HT-29 (cell line): ENCODE measurements at regions not wholly inside any gene's neighbourhood (a gene's known extent, or its start where the extent isn't known, plus 50 kb on each side); places are given as distances from the start of the nearest gene placed in this dataset.
"Not testable (repeated sequence)": the region's sequence is repeated elsewhere in the genome, so short reads cannot be mapped to it uniquely, and the experiment has no call there.

ENCODE experiments used
- DNase-seq: peaks from one replicate; pipeline ENCODE4 v3.0.0-alpha.2; 2015; ENCODE audit warnings: low spot score

GRCh38 chr17:68701046-68701445 is 99.9 kb upstream of the FAM20A start:
- DNase-seq = no peak

- DNase-seq = no peak
These were observed 99.3 kb upstream of the FAM20A start for GRCh38 chr17:68700421-68700820.

- DNase-seq = no peak
These were observed 98.8 kb upstream of the FAM20A start for GRCh38 chr17:68699936-68700335.

GRCh38 chr17:68698746-68699145 is 97.6 kb upstream of the FAM20A start:
- DNase-seq = no peak

- no peak for DNase-seq
These were observed 96.7 kb upstream of the FAM20A start for GRCh38 chr17:68697850-68698361.

DNA sequence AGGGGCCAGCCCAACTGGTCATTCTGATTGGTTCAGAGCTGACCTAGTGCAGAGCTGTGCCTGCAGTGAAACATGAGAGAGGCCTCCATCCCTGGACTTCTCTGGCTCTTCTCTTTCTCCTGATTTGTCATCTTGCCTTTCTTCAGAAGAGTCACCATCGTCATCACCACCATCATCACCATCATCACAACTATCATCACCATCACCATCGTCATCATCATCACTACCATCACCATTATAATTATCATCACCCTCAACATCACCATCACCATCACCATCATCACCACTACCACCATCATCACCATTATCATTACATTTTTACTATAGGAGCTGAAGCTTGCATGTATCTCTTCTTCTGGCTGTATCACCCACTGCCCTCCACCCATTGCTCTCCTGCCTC is 94.5 kb upstream of the FAM20A start:
- DNase-seq = no peak

GRCh38 chr17:68694791-68695485 is 93.8 kb upstream of the FAM20A start:
- DNase-seq = no peak

- DNase-seq = no peak
These were observed 92.7 kb upstream of the FAM20A start for GRCh38 chr17:68693896-68694295.

- no peak for DNase-seq
These were observed 92.3 kb upstream of the FAM20A start for GRCh38 chr17:68693466-68693865.

DNA sequence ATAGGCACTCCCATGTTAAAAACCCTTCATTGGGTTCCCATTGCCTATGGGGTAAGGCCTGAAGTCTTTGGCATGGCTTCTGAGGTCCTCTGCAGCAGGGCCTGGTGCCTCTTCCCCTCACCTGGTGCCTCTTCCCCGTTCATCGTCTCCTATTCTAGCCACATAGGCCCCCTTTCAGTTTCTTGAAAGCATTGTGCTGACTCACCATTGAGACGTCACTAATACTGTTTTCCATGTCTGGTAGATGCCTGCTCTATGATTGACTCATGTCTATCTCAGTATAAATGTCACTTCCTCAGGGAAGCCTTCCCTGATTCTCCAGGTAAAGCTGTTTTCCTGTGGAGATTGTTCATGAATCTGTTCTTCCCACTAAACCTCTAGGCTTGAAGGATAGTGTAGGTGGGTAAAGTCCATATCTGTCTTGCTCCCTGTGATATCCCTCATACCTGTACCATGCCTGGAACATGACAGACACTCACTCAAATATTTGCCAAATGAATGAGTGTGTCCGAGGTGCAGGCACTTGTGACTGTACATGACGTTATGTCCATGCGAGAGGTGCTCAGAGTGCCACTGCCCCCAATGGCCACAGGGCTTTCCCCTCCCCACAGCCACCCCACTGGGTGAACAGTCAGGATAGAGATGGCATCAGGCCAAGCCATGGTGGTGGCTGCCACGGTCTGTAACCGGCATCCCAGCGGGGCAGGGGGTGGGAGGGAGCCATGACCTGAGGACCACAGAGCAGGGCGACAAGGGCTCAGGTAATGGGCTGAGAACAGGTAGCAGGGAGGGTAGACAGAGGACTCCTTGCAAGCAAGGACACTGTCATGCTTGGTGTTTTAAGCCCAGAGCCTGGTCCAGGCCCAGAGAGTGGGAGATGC is 85.2 kb upstream of the FAM20A start:
- no peak for DNase-seq

- no peak for DNase-seq
These were observed 83.8 kb upstream of the FAM20A start for GRCh38 chr17:68684949-68685357.

DNA sequence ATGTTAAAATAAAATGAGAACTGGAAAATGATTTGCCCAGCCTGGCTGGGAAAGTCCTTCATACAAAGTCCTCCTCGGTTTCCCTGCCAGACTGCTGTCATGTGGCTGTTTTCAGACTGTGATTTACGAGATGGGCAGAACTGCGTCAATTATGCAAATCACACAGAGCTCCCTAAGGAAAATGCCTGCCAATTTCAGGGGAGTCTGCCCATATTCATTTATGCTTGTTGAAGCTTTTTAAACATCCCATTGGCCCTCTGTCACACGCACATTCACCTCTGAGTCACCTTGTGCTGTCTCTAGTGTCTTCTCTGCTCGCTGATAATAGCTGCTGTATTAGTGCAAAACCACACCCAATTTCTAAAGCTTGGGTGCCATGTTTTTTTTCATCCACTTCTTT is 81.7 kb upstream of the FAM20A start:
- no peak for DNase-seq

- DNase-seq = no peak
These were observed 78.7 kb upstream of the FAM20A start for GRCh38 chr17:68679882-68680281.

DNA sequence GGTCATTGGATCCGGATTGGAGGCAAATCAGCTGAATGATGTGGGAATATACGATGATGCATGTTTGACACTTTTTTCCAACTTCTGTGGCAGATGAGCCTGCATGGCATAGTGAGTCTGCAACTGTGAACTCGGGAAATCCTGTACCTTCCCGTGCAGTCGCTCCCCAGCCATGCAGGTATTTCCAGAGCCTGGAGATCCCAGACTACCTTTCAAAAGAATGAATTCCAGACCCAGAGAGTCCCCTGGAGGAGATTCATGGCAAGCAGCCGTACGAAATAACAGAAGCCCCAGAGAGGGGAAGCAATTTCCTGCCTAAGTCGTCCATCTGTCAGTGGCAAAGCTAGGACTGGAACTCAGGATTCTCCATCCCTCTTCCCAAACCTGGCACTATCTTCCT is 75.7 kb upstream of the FAM20A start:
- no peak for DNase-seq

DNA sequence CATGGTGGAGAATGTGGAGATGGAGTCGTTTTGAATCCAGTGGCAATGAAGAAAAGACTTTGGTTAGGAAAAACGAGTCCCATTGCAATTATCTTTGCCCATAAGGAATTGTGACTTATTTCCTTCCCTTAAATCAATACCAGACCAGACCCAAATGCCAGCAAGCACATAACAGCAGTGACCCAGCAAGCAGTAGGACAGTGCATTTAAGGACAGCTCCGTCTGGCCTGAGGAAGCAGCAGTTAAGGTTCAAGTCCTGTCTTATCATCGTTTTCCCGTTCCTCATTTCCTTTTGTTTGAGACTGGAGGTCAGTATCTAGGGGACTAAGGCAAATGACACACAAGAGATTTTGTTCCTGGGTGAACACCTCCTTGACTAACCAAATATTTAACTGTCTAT is 74.6 kb upstream of the FAM20A start:
- DNase-seq = no peak

GRCh38 chr17:68674029-68674925 is 73.1 kb upstream of the FAM20A start:
- DNase-seq = no peak

- no peak for DNase-seq
These were observed 70.0 kb upstream of the FAM20A start for GRCh38 chr17:68670967-68671693.

DNA sequence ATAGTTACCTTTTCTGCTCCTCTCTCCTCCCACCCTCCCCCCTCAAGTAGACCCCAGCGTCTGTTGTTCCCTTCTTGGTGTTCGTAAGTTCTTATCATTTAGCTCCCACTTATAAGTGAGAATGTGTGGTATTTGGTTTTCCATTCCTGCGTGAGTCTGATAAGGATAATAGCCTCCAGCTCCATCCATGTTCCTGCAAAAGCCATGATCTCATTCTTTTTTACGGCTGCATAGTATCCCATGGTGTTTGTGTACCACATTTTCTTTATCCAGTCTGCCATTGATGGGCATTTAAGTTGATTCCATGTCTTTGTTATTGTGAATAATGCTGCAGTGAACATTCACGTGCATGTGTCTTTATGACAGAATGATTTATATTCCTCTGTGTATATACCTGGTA is 65.3 kb upstream of the FAM20A start:
- not testable (repeated sequence) for DNase-seq

DNA sequence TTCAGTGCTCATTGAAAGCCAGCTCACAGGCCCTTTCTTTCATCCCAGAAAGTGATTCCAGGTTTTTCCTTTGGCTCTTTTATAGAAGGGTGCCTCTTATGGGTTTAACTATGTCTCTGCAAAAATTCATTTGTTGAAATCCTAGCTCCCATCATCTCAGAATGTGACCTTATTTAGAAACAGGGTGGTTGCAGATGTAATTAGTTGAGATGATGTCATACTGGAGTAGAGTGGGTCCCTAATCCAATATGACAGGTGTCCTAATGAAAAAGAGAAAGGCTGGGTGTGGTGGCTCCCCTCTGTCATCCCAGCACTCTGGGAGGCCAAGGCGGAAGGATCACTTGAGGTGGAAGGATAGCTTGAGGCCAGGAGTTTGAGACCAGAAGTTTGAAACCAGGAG is 64.2 kb upstream of the FAM20A start:
- DNase-seq = no peak

DNA sequence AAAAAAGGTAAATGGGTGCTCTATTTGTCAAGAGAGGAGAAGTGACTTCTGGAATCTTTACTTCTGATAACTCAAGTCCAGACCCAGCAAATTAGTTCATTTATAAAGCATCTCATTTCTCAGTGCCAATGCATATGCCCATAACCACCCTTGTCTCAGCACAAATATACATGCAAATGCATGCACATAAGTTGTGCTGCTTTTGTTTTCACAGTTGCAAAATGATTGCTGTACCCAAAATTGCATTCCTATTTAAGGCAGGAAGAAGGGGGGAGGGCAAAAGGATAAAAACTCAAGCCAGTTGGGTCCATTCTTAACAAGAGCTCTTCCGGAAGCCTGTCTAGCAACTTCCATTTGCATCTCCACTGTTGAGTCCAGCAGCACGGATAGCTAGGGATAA is 61.3 kb upstream of the FAM20A start:
- no peak for DNase-seq

DNA sequence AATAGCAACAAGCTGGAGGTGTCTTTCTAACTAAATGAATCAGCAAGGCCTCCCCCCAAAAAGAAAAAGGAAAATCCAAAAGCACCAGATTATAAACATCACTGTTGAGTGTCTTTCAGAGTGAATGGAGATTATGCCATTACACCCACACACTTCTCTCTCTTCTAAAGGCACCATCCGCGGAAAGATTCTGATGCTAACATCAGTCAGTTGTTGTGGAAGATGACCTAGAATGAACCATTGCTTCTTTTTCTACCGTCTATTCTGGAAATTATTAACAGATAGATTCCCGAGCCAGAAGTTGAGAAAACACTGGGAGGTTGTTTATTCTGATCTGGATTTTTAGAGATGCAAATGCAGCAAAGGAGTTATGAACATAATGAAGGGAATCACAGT is 60.9 kb upstream of the FAM20A start:
- DNase-seq = no peak
